GM21576 (cell line): ENCODE measurements at regions not wholly inside any gene's neighbourhood (a gene's known extent, or its start where the extent isn't known, plus 50 kb on each side); places are given as distances from the start of the nearest gene placed in this dataset.

ENCODE experiments used
- ATAC-seq: cut with Tn5 transposase; IDR thresholded peaks from one replicate; pipeline ENCODE4 v1.9.1; 2021; ENCODE audit warnings: mild to moderate bottlenecking, moderate library complexity; ENCODE audit not compliant: unreplicated experiment

GRCh38 chr2:196344397-196344796 is 173.0 kb upstream of the STK17B start:
- no peak for ATAC-seq

GRCh38 chr2:196353717-196354116 is 182.3 kb upstream of the STK17B start:
- ATAC-seq: no peak

DNA sequence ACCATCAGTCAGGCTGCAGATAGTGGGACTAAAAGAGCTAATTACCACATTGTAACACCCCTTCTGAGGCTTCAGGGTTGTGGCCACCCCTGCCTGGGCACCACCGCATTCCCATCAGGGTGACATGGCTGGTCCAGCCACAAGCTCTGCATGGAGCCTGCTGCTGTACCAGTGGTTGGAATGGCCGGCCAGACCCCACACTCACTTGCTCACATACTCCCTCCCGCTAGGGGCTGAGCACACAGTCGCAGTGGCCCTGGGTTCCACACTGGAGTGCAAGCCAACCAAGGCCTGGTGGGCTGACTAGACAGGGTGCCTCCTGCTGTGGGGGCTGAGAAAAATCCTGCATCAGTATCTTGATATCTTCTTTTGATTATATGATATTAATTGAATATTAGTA is 182.8 kb upstream of the STK17B start:
- ATAC-seq: no peak

DNA sequence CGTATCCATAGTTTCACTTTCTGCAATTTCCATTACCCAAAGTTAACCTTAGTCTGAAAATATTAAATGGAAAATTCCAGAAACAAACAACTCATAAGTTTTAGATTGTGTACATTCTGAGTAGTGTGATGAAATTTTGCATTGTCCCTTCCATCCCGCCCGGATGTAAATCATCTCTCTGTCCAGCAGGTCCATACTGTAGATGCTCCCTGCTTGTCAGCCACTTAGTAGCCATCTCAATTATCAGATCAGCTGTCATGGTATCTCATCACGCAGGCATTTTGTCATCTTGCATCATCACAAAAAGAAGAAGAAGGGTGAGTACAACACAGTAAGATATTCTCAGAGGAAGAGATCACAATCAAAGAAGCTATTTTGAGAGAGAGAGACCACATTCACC is 185.0 kb upstream of the STK17B start:
- no peak for ATAC-seq

DNA sequence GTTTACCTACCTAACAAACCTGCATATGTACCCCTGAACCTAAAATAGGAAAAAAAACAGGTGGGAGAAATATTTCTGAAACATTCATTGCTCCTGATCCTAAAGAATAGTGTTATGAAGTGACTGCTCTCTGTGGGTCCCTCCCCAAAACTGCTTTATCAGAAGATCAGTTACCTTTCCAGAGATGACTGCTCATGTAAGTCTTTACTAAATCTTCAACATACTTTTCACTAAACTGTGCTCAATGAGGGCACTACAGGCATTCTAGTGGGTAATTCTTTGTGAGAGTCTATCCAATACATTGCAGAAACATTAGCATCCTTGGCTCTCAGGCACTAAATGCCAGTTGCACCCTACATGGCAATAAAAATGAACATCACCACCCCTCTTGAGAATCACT is 189.3 kb upstream of the STK17B start:
- ATAC-seq: no peak

DNA sequence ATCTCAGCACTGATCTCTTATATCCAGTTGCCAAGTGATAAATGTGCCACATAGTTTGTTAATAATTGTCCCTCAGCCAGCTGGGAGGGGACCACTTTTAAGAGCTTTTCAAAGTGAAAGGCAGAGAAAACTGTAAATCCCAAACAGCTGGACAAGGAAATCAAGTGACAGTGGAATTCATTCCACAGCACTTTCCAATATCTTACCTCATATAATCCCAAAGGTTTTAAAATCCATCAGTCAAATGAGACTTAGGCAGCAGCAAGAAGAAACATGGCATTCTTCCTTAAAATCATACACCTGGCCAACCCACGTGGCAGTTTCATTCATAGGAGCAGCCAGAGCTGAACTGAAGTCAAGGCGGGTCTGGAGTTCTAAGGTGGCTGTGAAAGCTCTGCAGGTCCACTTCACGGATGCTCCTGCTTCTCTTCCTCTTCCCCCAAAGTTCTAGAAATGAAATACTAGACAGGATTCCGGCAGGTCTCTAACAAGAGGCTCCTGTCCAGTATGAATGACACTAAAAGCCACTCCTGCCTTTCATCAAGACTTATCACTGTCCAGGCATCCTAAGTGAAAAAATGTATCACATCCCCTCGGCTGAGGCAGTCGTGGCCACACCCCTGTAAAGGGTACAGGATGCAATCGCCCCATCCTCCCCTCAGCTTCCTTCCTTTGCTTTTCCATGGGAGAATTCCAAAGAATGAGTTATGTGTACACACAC is 190.4 kb upstream of the STK17B start:
- no peak for ATAC-seq

DNA sequence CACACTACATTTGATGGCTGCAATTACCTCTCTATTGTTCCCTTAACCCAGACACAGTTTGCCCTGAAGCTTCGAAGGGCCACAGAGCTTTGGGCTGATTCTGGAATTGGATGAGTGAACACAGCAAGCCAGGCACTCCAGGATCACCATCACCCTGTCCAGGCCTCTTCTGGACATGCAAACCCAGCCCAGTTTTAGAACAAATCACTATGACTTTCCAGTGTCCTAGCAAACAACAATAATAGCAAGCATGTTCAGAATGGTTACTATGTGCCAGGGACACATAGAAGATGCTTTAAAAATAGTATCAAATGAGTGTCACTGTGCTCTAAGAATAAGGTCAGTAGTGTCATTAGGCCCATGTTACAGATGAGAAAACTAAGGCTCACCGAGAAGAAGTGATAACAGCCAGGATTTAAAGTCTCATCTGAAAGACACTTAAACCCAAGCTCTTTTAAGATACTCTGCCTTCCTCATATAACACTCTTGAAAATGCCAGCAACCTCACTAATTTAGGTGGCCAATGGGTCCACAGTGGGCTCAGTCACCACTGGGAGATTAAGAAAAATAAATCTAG is 191.7 kb upstream of the STK17B start:
- ATAC-seq: no peak

DNA sequence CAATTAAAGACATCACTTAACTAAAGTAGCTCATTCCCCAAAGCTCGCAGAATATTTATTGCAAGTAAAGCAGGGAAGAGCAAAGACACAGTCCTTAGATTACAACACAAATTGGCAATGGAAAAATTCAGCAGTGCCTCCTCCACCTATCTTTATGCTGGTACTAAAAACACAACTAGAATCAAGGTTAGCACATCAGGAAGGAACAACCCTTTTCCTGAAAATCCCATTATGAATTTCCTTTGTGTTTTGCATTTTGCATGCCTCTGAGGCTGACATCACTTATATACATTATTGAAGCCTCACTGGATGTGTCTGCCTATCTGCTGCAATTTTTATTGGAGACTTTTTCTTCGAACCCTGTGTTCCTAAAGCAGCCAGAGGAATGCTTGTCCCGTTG is 193.8 kb upstream of the STK17B start:
- ATAC-seq: no peak

DNA sequence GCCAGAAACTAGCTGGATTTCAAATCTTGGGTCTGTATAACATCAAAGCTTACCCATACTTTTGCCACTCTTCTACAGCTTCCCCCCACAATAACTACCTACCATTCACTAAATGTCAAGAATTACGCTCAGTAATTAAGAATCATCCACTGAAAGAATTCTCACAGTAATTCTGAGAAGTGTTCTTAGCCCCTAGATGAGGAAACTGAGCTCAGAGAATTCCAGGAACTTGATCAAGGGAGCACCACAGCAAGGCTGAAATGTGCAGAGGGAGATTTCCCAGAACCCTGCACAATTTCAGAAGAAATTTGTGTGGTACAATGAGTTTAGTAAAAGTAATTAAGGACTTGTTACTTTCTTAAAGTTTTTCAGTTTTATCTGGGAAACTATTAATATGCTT is 194.5 kb upstream of the STK17B start:
- no peak for ATAC-seq

- no peak for ATAC-seq
Observed at GRCh38 chr2:196367633-196368032, 196.3 kb upstream of the STK17B start.

GRCh38 chr2:196368546-196369225 is 197.3 kb upstream of the STK17B start:
- no peak for ATAC-seq

DNA sequence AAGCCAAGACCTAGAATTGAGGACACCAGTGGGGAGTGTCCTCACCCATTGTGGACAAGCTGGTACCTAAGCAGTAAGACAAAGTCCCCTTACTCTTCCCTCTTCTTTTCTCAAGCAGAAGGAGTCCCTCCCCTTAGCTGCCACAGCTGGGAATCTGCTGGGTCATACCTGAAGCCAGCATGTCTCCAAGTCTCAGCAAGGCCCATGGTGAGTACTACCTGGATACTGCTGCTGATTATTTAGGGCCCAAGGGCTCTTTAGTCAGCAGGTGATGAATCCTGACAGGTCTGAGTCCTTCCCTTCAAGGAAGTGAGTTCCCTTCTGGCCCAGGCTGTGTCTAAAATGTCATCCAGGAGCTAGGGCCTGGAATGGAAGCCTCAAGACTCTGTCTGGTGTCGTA is 198.6 kb upstream of the STK17B start:
- no peak for ATAC-seq

DNA sequence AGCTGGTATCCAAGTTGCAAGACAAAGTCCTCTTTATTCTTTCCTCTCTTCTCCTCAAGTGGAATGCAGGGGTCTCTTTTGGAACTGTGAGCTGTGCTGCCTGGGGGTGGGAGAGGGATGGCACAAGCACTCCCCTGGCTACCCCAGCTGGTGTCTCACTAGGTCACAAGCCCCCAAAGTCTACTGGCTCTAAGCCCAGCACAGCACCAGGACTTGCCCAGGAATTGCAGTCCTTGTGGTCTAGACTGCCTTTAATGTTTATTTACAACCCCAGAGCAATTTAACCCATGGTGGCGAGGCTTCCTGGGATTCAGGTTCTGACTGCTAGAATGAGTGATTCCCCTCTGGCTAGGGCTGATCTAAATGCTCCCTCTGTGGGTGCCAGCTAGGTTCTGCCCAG is 199.0 kb upstream of the STK17B start:
- no peak for ATAC-seq

DNA sequence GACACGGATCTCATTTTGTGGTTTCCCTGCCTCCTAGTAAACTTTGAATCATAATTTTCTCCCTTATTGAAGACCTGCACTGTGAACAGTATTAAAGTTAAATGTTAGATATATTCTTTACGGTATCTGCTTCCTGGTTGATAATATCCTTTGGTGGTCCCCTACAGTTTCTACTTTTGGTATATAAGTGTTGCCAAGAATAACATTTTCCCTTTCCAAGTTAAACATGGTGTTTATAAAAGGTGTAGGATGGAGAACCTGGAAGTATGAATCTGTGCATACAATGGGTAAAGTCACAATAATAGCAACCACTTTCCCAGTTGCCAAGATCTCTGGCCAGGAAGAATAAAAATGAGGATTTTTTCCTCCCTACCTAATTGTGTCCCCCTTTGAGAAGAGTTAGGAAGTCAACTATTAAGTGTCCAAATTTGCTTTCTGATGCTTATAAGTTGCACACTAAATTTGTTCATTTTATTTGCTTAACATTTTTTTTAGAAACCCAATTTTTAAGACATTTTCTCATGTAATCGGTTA is 201.0 kb upstream of the STK17B start:
- ATAC-seq: no peak

GRCh38 chr2:196372811-196373664 is 201.7 kb upstream of the STK17B start:
- no peak for ATAC-seq

- no peak for ATAC-seq
Observed at GRCh38 chr2:196376984-196377877, 205.9 kb upstream of the STK17B start.

DNA sequence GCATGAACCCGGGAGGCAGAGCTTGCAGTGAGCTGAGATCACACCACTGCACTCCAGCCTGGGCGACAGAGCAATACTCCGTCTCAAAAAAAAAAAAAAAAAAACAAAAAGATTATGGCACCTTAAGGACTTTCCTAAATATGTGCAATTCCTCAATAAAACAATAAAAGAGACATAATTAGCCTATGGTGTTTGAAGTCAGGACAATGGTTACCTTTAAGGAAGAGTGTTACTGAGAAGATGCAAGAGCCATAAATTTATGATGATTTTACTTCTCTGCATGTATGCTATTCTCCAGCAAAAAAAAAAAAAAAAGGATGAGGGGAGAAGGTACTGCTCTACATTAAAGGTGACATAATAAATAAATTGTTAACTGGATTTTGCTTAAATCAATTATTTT is 208.2 kb upstream of the STK17B start:
- no peak for ATAC-seq

DNA sequence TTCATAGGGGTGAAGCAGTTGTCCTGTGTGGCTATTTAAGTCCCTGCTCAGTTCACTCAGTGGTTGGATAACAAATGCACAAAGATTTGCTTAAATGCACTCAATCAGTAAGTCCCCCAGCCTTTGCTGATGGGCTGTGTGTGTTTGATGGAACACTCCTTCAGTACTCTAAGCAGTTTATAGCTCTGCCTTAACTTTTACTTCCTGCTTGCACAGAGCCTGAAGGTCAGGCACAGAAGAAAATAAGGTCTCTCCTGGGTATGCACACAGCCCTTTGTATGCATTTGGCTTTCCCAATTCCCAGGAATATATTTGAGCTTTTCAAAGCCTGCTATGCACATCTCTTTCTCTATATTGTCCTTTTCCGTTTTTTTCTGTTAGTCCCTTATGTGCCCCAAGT is 208.7 kb upstream of the STK17B start:
- ATAC-seq: no peak

DNA sequence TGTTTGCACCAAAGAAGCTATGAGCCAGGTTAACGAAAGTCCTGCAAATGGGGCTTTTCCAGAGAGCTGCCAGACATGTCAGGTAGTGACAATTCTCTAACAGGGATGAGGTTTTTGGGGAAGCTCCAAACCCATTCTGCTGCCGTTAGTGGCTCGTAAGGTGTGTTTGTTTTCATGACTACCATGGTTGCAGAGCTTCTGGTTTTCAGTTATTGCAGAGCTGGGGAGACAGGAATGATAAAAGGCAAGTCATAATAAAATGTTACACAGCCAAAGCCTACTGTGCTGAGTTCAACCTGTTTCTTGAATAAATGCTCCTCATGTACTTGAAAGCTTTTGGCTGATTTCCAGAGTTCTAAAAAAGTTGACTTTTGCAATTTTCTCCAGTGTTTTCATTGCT is 209.2 kb upstream of the STK17B start:
- ATAC-seq: no peak

- ATAC-seq: no peak
Observed at GRCh38 chr2:196381464-196381863, 210.1 kb upstream of the STK17B start.
